GM06990 (cell line): ENCODE measurements at regions not wholly inside any gene's neighbourhood (a gene's known extent, or its start where the extent isn't known, plus 50 kb on each side); places are given as distances from the start of the nearest gene placed in this dataset.
"Not testable (repeated sequence)": the region's sequence is repeated elsewhere in the genome, so short reads cannot be mapped to it uniquely, and the experiment has no call there.

Experiments
- DNase-seq: peaks from one replicate; pipeline ENCODE4 v3.0.0-alpha.2; 2011; ENCODE audit not compliant: insufficient read length; ENCODE audit errors: extremely low read depth
- H3K27me3 ChIP-seq: replicated peaks from 2 replicates; pipeline ENCODE4 v1.6.0; 2011; ENCODE audit warnings: low read length; ENCODE audit not compliant: control insufficient read depth, insufficient read depth
- H3K36me3 ChIP-seq: 2 replicates; pipeline ENCODE4 v1.5.1; 2011; ENCODE audit warnings: low read length; ENCODE audit not compliant: control insufficient read depth, insufficient read depth
- H3K4me3 ChIP-seq: replicated peaks from 2 replicates; pipeline ENCODE4 v1.5.1; 2011; ENCODE audit warnings: low read depth, mild to moderate bottlenecking, control low read depth, low read length
- CTCF ChIP-seq: IDR thresholded peaks from 2 replicates; pipeline ENCODE4 v1.5.1; 2011; ENCODE audit warnings: low read length, control low read depth, mild to moderate bottlenecking, inconsistent platforms; ENCODE audit not compliant: insufficient read depth, poor library complexity, severe bottlenecking

GRCh38 chr19:28685802-28686201 is 527.1 kb downstream of the UQCRFS1 start:
- Histone ChIP-seq H3K4me3 (no peak overlapping the region), H3K27me3 (no peaks in the 10 kb centered on the region), H3K36me3 (no peaks in the 10 kb centered on the region)
- TF ChIP-seq CTCF, result no peak
- DNase-seq, result no peak

DNA sequence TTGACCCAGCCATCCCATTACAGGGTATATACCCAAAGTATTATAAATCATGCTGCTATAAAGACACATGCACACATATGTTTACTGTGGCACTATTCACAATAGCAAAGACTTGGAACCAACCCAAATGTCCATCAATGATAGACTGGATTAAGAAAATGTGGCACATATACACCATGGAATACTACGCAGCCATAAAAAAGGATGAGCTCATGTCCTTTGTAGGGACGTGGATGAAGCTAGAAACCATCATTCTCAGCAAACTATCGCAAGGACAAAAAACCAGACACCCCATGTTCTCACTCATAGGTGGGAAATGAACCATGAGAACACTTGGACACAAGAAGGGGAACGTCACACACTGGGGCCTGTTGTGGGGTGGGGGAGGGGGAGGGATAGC is 527.9 kb downstream of the UQCRFS1 start:
- DNase-seq, H3K4me3 ChIP-seq, H3K36me3 ChIP-seq, H3K27me3 ChIP-seq: not testable (repeated sequence)

- TF ChIP-seq CTCF, result no peak
- H3K27me3 ChIP-seq, result no peaks in the 10 kb centered on the region
- no peaks in the 10 kb centered on the region for H3K36me3 ChIP-seq
- DNase-seq, result no peak
- no peak overlapping the region for H3K4me3 ChIP-seq
These were observed 532.8 kb downstream of the UQCRFS1 start for GRCh38 chr19:28680111-28680510.

- no peak for DNase-seq
- Histone ChIP-seq H3K36me3 (no peaks in the 10 kb centered on the region), H3K4me3 (no peak overlapping the region), H3K27me3 (no peaks in the 10 kb centered on the region)
- TF ChIP-seq CTCF, result no peak
These were observed 542.1 kb downstream of the UQCRFS1 start for GRCh38 chr19:28670836-28671235.

DNA sequence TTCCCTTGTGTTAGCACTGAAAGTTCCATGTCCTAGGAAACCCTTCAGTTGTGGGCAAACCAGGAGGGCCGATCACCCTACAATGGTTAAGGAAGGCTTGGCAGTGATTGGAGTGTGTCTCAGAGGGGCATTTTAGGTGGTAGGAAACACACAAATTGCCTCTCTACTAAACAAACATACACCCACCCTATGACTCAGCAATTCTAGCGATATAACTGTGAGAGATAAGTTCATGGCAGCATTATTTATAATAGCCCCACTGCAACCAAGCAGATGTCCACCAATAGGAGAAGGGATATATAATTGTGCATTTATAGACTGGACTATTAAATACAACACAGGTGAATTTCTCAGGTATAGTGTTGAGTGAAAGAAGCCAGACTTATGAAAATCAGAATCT is 543.1 kb downstream of the UQCRFS1 start:
- no peak for DNase-seq
- TF ChIP-seq CTCF, result no peak
- Histone ChIP-seq H3K4me3 (no peak overlapping the region), H3K27me3 (no peaks in the 10 kb centered on the region), H3K36me3 (no peaks in the 10 kb centered on the region)

- DNase-seq, result no peak
- Histone ChIP-seq H3K36me3 (no peaks in the 10 kb centered on the region), H3K27me3 (no peaks in the 10 kb centered on the region), H3K4me3 (no peak overlapping the region)
- TF ChIP-seq CTCF, result no peak
These were observed 545.5 kb downstream of the UQCRFS1 start for GRCh38 chr19:28667348-28667977.
